H1 (cell line): ENCODE measurements at regions not wholly inside any gene's neighbourhood (a gene's known extent, or its start where the extent isn't known, plus 50 kb on each side); places are given as distances from the start of the nearest gene placed in this dataset.

Source experiments
- CTCF ChIA-PET: fragments of 300-600 bp; sonication (Branson Sonifier 250); formaldehyde crosslinking; loops from one replicate; lab custom pipeline; 2021; ENCODE audit not compliant: partially characterized antibody; lab: Charles Lee
- POLR2A ChIA-PET: fragments of 300-600 bp; sonication (Branson Sonifier 250); formaldehyde crosslinking; loops from one replicate; lab custom pipeline; 2021; ENCODE audit warnings: inconsistent platforms; ENCODE audit not compliant: partially characterized antibody; lab: Charles Lee
- DNase-seq, 2 experiments: peaks; one replicate each; pipeline versions ENCODE4 v3.0.0 to v3.0.0-alpha.2; 2010 to 2022; ENCODE audit warnings: low spot score in 2 of 2, low read depth in 1 of 2, mixed read lengths in 1 of 2
- FAIRE-seq: peaks from 2 replicates; lab custom pipeline; 2011; peaks lifted over from hg19 to GRCh38; lab: Jason Lieb, UNC
- H2AFZ ChIP-seq: 2 replicates; pipeline ENCODE4 v1.8.1; 2012; ENCODE audit warnings: low read length, inconsistent platforms
- H2AK5ac ChIP-seq: 2 replicates; pipeline ENCODE4 v1.6.1; 2013; ENCODE audit warnings: low read depth, low read length
- H2BK120ac ChIP-seq: replicated peaks from 2 replicates; pipeline ENCODE3; 2013; ENCODE audit warnings: low read depth, low read length, inconsistent platforms
- H2BK12ac ChIP-seq: 2 replicates; pipeline ENCODE4 v1.6.1; 2013; ENCODE audit warnings: low read depth, low read length
- H2BK15ac ChIP-seq: 2 replicates; pipeline ENCODE4 v1.6.1; 2013; ENCODE audit warnings: low read length
- H2BK20ac ChIP-seq: 2 replicates; pipeline ENCODE4 v1.6.1; 2013; ENCODE audit warnings: low read length
- H2BK5ac ChIP-seq: 2 replicates; pipeline ENCODE4 v1.6.1; 2013; ENCODE audit warnings: low read depth, low read length
- H3K14ac ChIP-seq: 2 replicates; pipeline ENCODE4 v1.6.1; 2013; ENCODE audit warnings: inconsistent platforms; ENCODE audit not compliant: insufficient read length
- H3K18ac ChIP-seq: 2 replicates; pipeline ENCODE4 v1.6.1; 2013; ENCODE audit warnings: low read length; ENCODE audit errors: extremely low read depth
- H3K23ac ChIP-seq: 2 replicates; pipeline ENCODE4 v1.6.1; 2013; ENCODE audit warnings: inconsistent platforms; ENCODE audit not compliant: insufficient read length
- H3K23me2 ChIP-seq: 2 replicates; pipeline ENCODE4 v1.6.1; 2013; ENCODE audit warnings: low read depth, low read length
- H3K27ac ChIP-seq: 2 replicates; pipeline ENCODE4 v1.6.1; 2011; ENCODE audit warnings: low read depth, low read length, inconsistent platforms
- H3K27me3 ChIP-seq, 4 experiments: replicated peaks in 1 of 4; 1 replicate in 1 of 4; 2 replicates in 3 of 4; pipeline versions ENCODE4 v1.6.1 to v1.8.1; 2011 to 2013; ENCODE audit warnings: low read length in 3 of 4, mild to moderate bottlenecking in 3 of 4, inconsistent platforms in 2 of 4, mixed read lengths in 2 of 4, moderate library complexity in 1 of 4; ENCODE audit not compliant: control insufficient read depth in 3 of 4, insufficient read depth in 3 of 4; ENCODE audit errors: extremely low read depth in 1 of 4
- H3K36me3 ChIP-seq, 4 experiments: 2 replicates each; pipeline versions ENCODE4 v1.6.1 to v1.8.1; 2011 to 2013; ENCODE audit warnings: mild to moderate bottlenecking in 4 of 4, low read length in 3 of 4, moderate library complexity in 2 of 4, control low read depth in 1 of 4, inconsistent platforms in 1 of 4; ENCODE audit not compliant: insufficient read depth in 4 of 4, control insufficient read depth in 2 of 4
- H3K4ac ChIP-seq: replicated peaks from 2 replicates; pipeline ENCODE3; 2013; ENCODE audit warnings: low read length, low read depth, mixed read lengths, inconsistent platforms; ENCODE audit not compliant: insufficient read length
- H3K4me1 ChIP-seq, 4 experiments: replicated peaks in 1 of 4; 1 replicate in 1 of 4; 2 replicates in 3 of 4; pipeline versions ENCODE4 v1.6.1 to v1.8.1; 2011 to 2013; ENCODE audit warnings: low read length in 3 of 4, inconsistent platforms in 2 of 4, mixed read lengths in 1 of 4; ENCODE audit not compliant: insufficient read depth in 4 of 4, control insufficient read depth in 3 of 4
- H3K4me2 ChIP-seq, 2 experiments: 2 replicates each; pipeline versions ENCODE4 v1.6.1 to v1.8.1; 2011 to 2013; ENCODE audit warnings: low read depth in 2 of 2, low read length in 2 of 2, control low read depth in 1 of 2, inconsistent platforms in 1 of 2, mild to moderate bottlenecking in 1 of 2; ENCODE audit not compliant: insufficient read depth in 1 of 2
- H3K4me3 ChIP-seq, 4 experiments: fragments of 200-600, 300-600 bp in 1 of 4; sonication (generic), shearing (Covaris generic), sonication (Bioruptor Twin) in 1 of 4; 2 replicates each; pipeline versions ENCODE4 v1.5.1 to v1.8.1; 2011 to 2016; ENCODE audit warnings: low read length in 4 of 4, low read depth in 3 of 4, control low read depth in 2 of 4, inconsistent platforms in 2 of 4, mild to moderate bottlenecking in 2 of 4, mixed read lengths in 1 of 4, moderate library complexity in 1 of 4; ENCODE audit not compliant: insufficient read depth in 2 of 4; ENCODE audit errors: extremely low read depth in 1 of 4
- H3K56ac ChIP-seq: replicated peaks from 2 replicates; pipeline ENCODE3; 2013; ENCODE audit warnings: low read depth, mild to moderate bottlenecking, mixed read lengths, low read length, inconsistent platforms; ENCODE audit not compliant: insufficient read length
- H3K79me1 ChIP-seq: 2 replicates; pipeline ENCODE4 v1.6.1; 2013; ENCODE audit warnings: low read depth, low read length, control low read depth
- H3K79me2 ChIP-seq, 2 experiments: 2 replicates each; pipeline versions ENCODE4 v1.6.1 to v1.8.1; 2012 to 2013; ENCODE audit warnings: low read length in 2 of 2, mild to moderate bottlenecking in 2 of 2, inconsistent platforms in 1 of 2; ENCODE audit not compliant: insufficient read depth in 2 of 2, control insufficient read depth in 1 of 2
- H3K9ac ChIP-seq, 4 experiments: replicated peaks in 1 of 4; 1 replicate in 1 of 4; 2 replicates in 3 of 4; pipeline versions ENCODE4 v1.6.1 to v1.8.1; 2011 to 2013; ENCODE audit warnings: low read depth in 3 of 4, low read length in 3 of 4, control low read depth in 2 of 4, mild to moderate bottlenecking in 2 of 4, moderate library complexity in 2 of 4, inconsistent platforms in 1 of 4; ENCODE audit errors: extremely low read depth in 1 of 4
- H3K9me3 ChIP-seq, 2 experiments: 2 replicates each; pipeline versions ENCODE4 v1.6.1 to v1.8.1; 2012 to 2013; ENCODE audit warnings: mild to moderate bottlenecking in 2 of 2, moderate library complexity in 2 of 2, control low read depth in 1 of 2, inconsistent platforms in 1 of 2, low read depth in 1 of 2, low read length in 1 of 2, mixed read lengths in 1 of 2; ENCODE audit not compliant: insufficient read depth in 2 of 2
- H4K20me1 ChIP-seq, 2 experiments: replicated peaks in 1 of 2; 2 replicates each; pipeline versions ENCODE3 to v1.8.1; 2011 to 2013; ENCODE audit warnings: inconsistent platforms in 2 of 2, low read length in 2 of 2, mild to moderate bottlenecking in 1 of 2; ENCODE audit not compliant: insufficient read depth in 2 of 2, control insufficient read depth in 1 of 2
- H4K5ac ChIP-seq: 2 replicates; pipeline ENCODE4 v1.6.1; 2013; ENCODE audit warnings: low read length, low read depth, mixed read lengths, inconsistent platforms; ENCODE audit not compliant: insufficient read length
- H4K8ac ChIP-seq: 2 replicates; pipeline ENCODE4 v1.8.0; 2013; ENCODE audit warnings: mild to moderate bottlenecking, moderate library complexity, low read length, inconsistent platforms; ENCODE audit not compliant: insufficient read depth; ENCODE audit errors: extremely low read depth
- H4K91ac ChIP-seq: replicated peaks from 2 replicates; pipeline ENCODE3; 2013; ENCODE audit warnings: low read length, mixed read lengths, inconsistent platforms; ENCODE audit not compliant: insufficient read length
- CTCF ChIP-seq, 3 experiments: IDR thresholded peaks; 1 replicate in 2 of 3; 2 replicates in 1 of 3; pipeline versions ENCODE4 v1.5.1 to v1.6.1; 2011; ENCODE audit warnings: low read length in 3 of 3, mild to moderate bottlenecking in 3 of 3, inconsistent platforms in 2 of 3, low read depth in 1 of 3, moderate library complexity in 1 of 3; ENCODE audit not compliant: insufficient read depth in 1 of 3; ENCODE audit errors: control extremely low read depth in 1 of 3
- POU5F1 ChIP-seq: IDR thresholded peaks from 2 replicates; pipeline ENCODE4 v1.6.1; 2011; ENCODE audit warnings: low read depth, mild to moderate bottlenecking, low read length, moderate library complexity
- RAD21 ChIP-seq, 2 experiments: IDR thresholded peaks in 1 of 2; conservative IDR thresholded peaks in 1 of 2; 2 replicates each; pipeline ENCODE4 v1.6.1; 2011; ENCODE audit warnings: low read depth in 2 of 2, low read length in 2 of 2, improper control_type of control experiment in 1 of 2, inconsistent platforms in 1 of 2, mild to moderate bottlenecking in 1 of 2, moderate library complexity in 1 of 2
- WGBS, 2 experiments: shearing (Covaris generic) in 1 of 2; methylation state at CpG; one replicate each; pipeline versions ENCODE4 v1.1.6 to v1.1.7; 2013 to 2015; ENCODE audit warnings: low lambda C conversion rate in 2 of 2, mixed read lengths in 2 of 2, inconsistent platforms in 1 of 2, low coverage in 1 of 2, missing lambda C conversion rate in 1 of 2; ENCODE audit not compliant: insufficient replicate concordance in 2 of 2, insufficient coverage in 1 of 2, insufficient read length in 1 of 2; ENCODE audit errors: extremely low coverage in 1 of 2, missing lambda C conversion rate in 1 of 2; 5-methylcytosine and 5-hydroxymethylcytosine counted together

GRCh38 chr9:119986205-119986604 lies 593.8 kb downstream of the CDK5RAP2 start:
- CTCF ChIA-PET = interaction anchor here (2.5 kb wide), 1 partner anchor 18 kb away, joined by 7 read pairs; no protein-coding TSS in a partner anchor
- Histone ChIP-seq H3K36me3 (no peaks in the 10 kb centered on the region), H3K56ac (no peak overlapping the region), H2BK20ac (no peak overlapping the region), H2BK120ac (no peak overlapping the region), H3K18ac (no peak overlapping the region), H2AK5ac (no peak overlapping the region), H4K91ac (no peak overlapping the region), H3K79me1 (no peaks in the 10 kb centered on the region), H2BK5ac (no peak overlapping the region), H2BK12ac (no peak overlapping the region), H3K4me3 (no peak overlapping the region), H3K79me2 (no peaks in the 10 kb centered on the region), H3K4me1 (no peaks in the 10 kb centered on the region), H2AFZ (no peak overlapping the region), H3K23me2 (no peaks in the 10 kb centered on the region), H3K27ac (no peak overlapping the region), H3K4me2 (no peak overlapping the region), H4K8ac (no peak overlapping the region), H3K9ac (no peak overlapping the region), H4K20me1 (no peaks in the 10 kb centered on the region), H3K23ac (no peak overlapping the region), H3K4ac (no peak overlapping the region), H2BK15ac (no peak overlapping the region), H3K14ac (no peak overlapping the region), H3K27me3 (no peaks in the 10 kb centered on the region), H4K5ac (no peak overlapping the region), H3K9me3 (no peaks in the 10 kb centered on the region)
- DNase-seq (no peak), FAIRE-seq (no peak)
- TF ChIP-seq POU5F1 = no peak
- TF ChIP-seq CTCF (IDR thresholded peaks at IDR 0.05; ENCODE audit: control extremely low read depth in 1 of 3, insufficient read depth in 1 of 3, low read depth in 1 of 3, low read length in 3 of 3) = peak in 2 of 3 experiments; percentile 9 to 20; a peak in 2 of 4 replicates
- TF ChIP-seq RAD21 (IDR thresholded peaks at IDR 0.05 in 1 of 2, conservative IDR thresholded peaks at IDR 0.05 in 1 of 2; ENCODE audit: low read depth in 2 of 2, low read length in 2 of 2) = peak in 1 of 2 experiments; percentile 34; a peak in 2 of 4 replicates
- WGBS, 2 experiments = 87% methylated on average over 4 of the region's 4 CpGs; no CpG with 5 or more reads in 1 of the 2 experiments
- POLR2A ChIA-PET = no interaction called here
